ENCODE measurements at regions not wholly inside any gene's neighbourhood (a gene's known extent, or its start where the extent isn't known, plus 50 kb on each side); places are given as distances from the start of the nearest gene placed in this dataset.

DNA sequence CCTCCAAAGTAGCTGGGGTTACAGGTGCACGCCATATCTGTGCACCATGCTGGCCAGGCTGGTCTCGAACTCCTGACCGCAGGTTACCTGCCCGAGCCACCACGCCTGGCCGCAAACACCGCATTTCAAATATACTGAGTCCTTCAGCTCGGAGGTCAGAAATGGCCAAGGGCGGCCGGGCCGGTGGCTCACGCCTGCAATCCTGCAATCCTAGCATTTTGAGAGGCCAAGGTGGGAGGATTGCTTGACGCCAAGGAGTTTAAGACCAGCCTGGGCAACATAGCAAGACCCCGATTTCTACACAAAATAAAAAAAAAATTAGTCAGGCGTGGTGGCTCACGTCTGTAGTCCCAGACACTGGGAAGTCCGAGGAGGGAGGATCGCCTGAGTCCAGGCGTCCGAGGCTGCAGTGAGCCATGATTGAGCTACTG, 71.9 kb upstream of the PPP2R3B start:
- Mint-ChIP-seq H3K9me3 (ENCODE audit: unreplicated experiment) (peaks cover 4% of the 10 kb centered on the region), H3K36me3 (ENCODE audit: unreplicated experiment) (no peaks in the 10 kb centered on the region), H3K4me3 (ENCODE audit: unreplicated experiment) (no peak overlapping the region), H3K27ac (ENCODE audit: unreplicated experiment) (no peak overlapping the region), H3K27me3 (ENCODE audit: unreplicated experiment) (peaks cover 4% of the 10 kb centered on the region), H3K4me1 (ENCODE audit: low read depth, unreplicated experiment) (no peaks in the 10 kb centered on the region)
- no peak for DNase-seq
- TF ChIP-seq, protein P1, sequence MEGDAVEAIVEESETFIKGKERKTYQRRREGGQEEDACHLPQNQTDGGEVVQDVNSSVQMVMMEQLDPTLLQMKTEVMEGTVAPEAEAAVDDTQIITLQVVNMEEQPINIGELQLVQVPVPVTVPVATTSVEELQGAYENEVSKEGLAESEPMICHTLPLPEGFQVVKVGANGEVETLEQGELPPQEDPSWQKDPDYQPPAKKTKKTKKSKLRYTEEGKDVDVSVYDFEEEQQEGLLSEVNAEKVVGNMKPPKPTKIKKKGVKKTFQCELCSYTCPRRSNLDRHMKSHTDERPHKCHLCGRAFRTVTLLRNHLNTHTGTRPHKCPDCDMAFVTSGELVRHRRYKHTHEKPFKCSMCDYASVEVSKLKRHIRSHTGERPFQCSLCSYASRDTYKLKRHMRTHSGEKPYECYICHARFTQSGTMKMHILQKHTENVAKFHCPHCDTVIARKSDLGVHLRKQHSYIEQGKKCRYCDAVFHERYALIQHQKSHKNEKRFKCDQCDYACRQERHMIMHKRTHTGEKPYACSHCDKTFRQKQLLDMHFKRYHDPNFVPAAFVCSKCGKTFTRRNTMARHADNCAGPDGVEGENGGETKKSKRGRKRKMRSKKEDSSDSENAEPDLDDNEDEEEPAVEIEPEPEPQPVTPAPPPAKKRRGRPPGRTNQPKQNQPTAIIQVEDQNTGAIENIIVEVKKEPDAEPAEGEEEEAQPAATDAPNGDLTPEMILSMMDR (IDR thresholded peaks at IDR 0.05; ENCODE audit: partially characterized antibody, unreplicated experiment) = no peak

DNA sequence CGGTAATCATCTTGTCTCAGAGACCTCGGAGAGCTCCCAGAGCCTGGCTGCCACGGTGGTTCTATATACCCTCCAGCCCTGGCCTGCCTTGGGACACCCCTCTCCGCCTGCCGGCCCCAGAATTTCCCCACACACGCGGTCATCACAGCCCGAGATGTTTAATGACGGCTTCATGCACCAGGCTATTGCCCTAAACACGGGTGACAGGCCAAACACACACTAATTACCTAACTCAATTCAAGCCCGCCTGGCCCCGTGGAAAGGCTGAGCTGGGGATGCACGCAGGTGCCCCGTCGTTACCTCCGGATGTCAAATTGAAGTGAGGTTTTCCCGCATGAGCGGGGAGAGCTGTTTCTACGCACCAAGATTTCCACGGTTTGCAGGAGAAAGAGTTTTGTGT, 72.9 kb upstream of the PPP2R3B start:
- H3K27ac Mint-ChIP-seq (ENCODE audit: unreplicated experiment) = no peak overlapping the region
- peaks cover 4% of the 10 kb centered on the region for H3K27me3 Mint-ChIP-seq (ENCODE audit: unreplicated experiment)
- no peaks in the 10 kb centered on the region for H3K4me1 Mint-ChIP-seq (ENCODE audit: low read depth, unreplicated experiment)
- H3K9me3 Mint-ChIP-seq (ENCODE audit: unreplicated experiment) = peaks cover 4% of the 10 kb centered on the region
- no peak for DNase-seq
- no peak overlapping the region for H3K4me3 Mint-ChIP-seq (ENCODE audit: unreplicated experiment)
- TF ChIP-seq, protein P1 (IDR thresholded peaks at IDR 0.05; ENCODE audit: partially characterized antibody, unreplicated experiment) = no peak
- no peaks in the 10 kb centered on the region for H3K36me3 Mint-ChIP-seq (ENCODE audit: unreplicated experiment)

DNA sequence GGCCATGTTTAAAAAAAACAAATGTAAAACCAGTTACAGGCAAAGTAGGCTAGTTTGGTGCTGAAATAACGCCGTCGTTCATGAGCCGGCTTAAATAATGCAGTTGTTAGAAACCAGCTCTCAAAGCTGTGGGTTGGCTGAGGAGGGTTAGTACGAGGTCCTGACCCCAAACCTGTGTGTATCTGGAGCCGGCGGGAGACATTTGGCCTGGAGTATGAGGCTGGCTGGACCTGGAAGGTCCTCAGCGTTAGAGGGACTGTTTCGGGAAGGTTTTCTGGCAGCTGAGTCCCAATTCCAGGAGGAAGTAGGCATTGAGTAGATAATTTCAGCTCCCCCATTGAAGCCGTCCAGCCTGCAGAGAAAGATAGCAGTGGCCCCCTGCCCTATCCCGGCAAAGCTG, 73.4 kb upstream of the PPP2R3B start:
- DNase-seq = no peak
- TF ChIP-seq, protein P1 (IDR thresholded peaks at IDR 0.05; ENCODE audit: partially characterized antibody, unreplicated experiment) = no peak
- H3K4me3 Mint-ChIP-seq (ENCODE audit: unreplicated experiment) = no peak overlapping the region
- H3K36me3 Mint-ChIP-seq (ENCODE audit: unreplicated experiment) = no peaks in the 10 kb centered on the region
- H3K27me3 Mint-ChIP-seq (ENCODE audit: unreplicated experiment) = peaks cover 4% of the 10 kb centered on the region
- H3K9me3 Mint-ChIP-seq (ENCODE audit: unreplicated experiment) = peaks cover 4% of the 10 kb centered on the region
- no peaks in the 10 kb centered on the region for H3K4me1 Mint-ChIP-seq (ENCODE audit: low read depth, unreplicated experiment)
- no peak overlapping the region for H3K27ac Mint-ChIP-seq (ENCODE audit: unreplicated experiment)

DNA sequence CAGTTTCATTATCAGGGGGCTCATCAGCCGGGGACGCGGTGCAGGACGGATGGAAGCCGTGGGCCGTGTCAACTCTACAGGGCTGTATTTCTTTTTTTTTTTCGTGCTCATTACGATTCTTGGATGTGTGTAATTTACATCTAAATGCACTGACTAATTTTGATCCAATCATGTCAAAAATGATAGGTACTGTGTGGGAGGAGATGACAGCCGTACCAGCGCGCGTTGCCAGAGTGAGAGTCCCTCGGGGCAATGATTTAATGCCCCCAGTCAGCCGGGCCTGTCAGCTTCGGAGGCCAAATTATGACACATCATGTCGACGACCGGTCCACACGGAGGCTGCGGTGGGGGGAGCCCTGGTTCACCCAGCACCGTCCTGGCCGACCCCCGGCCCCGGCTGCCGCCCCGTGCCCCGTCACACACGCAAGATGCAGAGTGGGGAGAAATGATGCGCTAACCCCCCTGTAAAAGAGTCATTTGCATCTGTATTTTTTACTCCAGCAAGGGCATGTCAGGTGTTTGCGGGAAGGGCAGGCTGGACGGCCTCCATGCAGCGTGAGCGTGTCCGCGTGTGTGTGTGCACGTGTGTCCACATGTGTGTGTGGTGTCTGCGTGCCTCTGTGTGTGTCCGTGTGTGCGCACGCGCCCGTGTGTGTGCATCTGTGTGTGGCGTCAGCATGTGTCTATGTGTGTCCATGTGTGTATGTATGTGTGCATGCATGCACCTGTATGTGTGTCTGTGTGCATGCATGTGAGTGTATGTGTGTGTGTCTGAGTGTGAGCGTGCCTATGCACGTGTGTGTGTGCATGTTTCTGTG, 74.3 kb upstream of the PPP2R3B start:
- no peaks in the 10 kb centered on the region for H3K4me1 Mint-ChIP-seq (ENCODE audit: low read depth, unreplicated experiment)
- DNase-seq = no peak
- TF ChIP-seq, protein P1 (IDR thresholded peaks at IDR 0.05; ENCODE audit: partially characterized antibody, unreplicated experiment) = no peak
- H3K4me3 Mint-ChIP-seq (ENCODE audit: unreplicated experiment) = no peak overlapping the region
- H3K27me3 Mint-ChIP-seq (ENCODE audit: unreplicated experiment) = peaks cover 4% of the 10 kb centered on the region
- H3K36me3 Mint-ChIP-seq (ENCODE audit: unreplicated experiment) = no peaks in the 10 kb centered on the region
- no peak overlapping the region for H3K27ac Mint-ChIP-seq (ENCODE audit: unreplicated experiment)
- H3K9me3 Mint-ChIP-seq (ENCODE audit: unreplicated experiment) = peaks cover 4% of the 10 kb centered on the region

DNA sequence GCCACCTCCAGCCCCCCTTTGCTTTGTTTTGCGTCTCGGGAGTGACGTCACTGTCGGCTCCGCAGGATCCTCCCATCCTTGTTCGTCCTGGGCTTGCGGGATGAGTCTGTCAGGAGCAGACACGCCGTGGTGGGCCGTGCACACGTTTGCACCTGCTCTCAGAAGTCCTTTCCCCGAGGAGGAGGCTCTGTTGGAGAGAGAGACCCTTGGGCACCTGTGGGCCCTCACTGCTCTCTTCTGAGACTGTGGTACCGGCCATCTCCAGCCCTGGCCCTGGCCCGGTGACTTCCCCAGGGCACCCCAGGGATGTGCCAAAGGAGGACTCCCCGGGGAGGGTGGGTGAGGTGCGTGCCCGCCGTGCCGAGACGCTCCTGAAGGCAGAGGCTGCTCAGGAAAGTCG, 76.1 kb upstream of the PPP2R3B start:
- Mint-ChIP-seq H3K4me3 (ENCODE audit: unreplicated experiment) (no peak overlapping the region), H3K27ac (ENCODE audit: unreplicated experiment) (no peak overlapping the region), H3K36me3 (ENCODE audit: unreplicated experiment) (no peaks in the 10 kb centered on the region), H3K9me3 (ENCODE audit: unreplicated experiment) (peaks cover 4% of the 10 kb centered on the region), H3K4me1 (ENCODE audit: low read depth, unreplicated experiment) (no peaks in the 10 kb centered on the region), H3K27me3 (ENCODE audit: unreplicated experiment) (peaks cover 4% of the 10 kb centered on the region)
- no peak for DNase-seq
- TF ChIP-seq, protein P1 (IDR thresholded peaks at IDR 0.05; ENCODE audit: partially characterized antibody, unreplicated experiment) = no peak

Data from glutamatergic neuron (in vitro differentiated cells).